ENCODE measurements at regions not wholly inside any gene's neighbourhood (a gene's known extent, or its start where the extent isn't known, plus 50 kb on each side); places are given as distances from the start of the nearest gene placed in this dataset.

- TF ChIP-seq, protein P1, sequence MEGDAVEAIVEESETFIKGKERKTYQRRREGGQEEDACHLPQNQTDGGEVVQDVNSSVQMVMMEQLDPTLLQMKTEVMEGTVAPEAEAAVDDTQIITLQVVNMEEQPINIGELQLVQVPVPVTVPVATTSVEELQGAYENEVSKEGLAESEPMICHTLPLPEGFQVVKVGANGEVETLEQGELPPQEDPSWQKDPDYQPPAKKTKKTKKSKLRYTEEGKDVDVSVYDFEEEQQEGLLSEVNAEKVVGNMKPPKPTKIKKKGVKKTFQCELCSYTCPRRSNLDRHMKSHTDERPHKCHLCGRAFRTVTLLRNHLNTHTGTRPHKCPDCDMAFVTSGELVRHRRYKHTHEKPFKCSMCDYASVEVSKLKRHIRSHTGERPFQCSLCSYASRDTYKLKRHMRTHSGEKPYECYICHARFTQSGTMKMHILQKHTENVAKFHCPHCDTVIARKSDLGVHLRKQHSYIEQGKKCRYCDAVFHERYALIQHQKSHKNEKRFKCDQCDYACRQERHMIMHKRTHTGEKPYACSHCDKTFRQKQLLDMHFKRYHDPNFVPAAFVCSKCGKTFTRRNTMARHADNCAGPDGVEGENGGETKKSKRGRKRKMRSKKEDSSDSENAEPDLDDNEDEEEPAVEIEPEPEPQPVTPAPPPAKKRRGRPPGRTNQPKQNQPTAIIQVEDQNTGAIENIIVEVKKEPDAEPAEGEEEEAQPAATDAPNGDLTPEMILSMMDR (IDR thresholded peaks at IDR 0.05) = no peak
- TF ChIP-seq POLR2A (IDR thresholded peaks at IDR 0.05) = no peak
These were observed 61.6 kb upstream of the MAP1B start for GRCh38 chr5:72045692-72046091.
